ENCODE measurements at regions not wholly inside any gene's neighbourhood (a gene's known extent, or its start where the extent isn't known, plus 50 kb on each side); places are given as distances from the start of the nearest gene placed in this dataset.

- TF ChIP-seq, protein P1, sequence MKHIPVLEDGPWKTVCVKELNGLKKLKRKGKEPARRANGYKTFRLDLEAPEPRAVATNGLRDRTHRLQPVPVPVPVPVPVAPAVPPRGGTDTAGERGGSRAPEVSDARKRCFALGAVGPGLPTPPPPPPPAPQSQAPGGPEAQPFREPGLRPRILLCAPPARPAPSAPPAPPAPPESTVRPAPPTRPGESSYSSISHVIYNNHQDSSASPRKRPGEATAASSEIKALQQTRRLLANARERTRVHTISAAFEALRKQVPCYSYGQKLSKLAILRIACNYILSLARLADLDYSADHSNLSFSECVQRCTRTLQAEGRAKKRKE (CRISPR knock-in tag; IDR thresholded peaks at IDR 0.05; ENCODE audit: low read depth), result no peak
Observed at GRCh38 chr12:77648716-77649115, 182.0 kb upstream of the NAV3 start (continued).

GRCh38 chr12:77645966-77646598 is 184.6 kb upstream of the NAV3 start:
- POLR2A ChIA-PET, result no interaction called here
- DNase-seq (ENCODE audit: low read depth in 1 of 2, low spot score in 1 of 2) (no peak), FAIRE-seq (no peak), ATAC-seq (no peak)
- WGBS (ENCODE audit: missing lambda C conversion rate), result 25% methylated on average over 5 of the region's 5 CpGs
- Histone ChIP-seq H3K9me3 (no peaks in the 10 kb centered on the region), H3K27ac (no peak overlapping the region), H3K4me2 (no peak overlapping the region), H3K4me1 (no peaks in the 10 kb centered on the region), H3K4me3 (no peak overlapping the region)
- TF ChIP-seq HDAC2 (IDR thresholded peaks at IDR 0.05) (no peak), TFCP2L1 (CRISPR knock-in tag; IDR thresholded peaks at IDR 0.05) (no peak), NFE2L2 (conservative IDR thresholded peaks at IDR 0.05; ENCODE audit: low read length) (no peak), RFX5 (IDR thresholded peaks at IDR 0.05) (no peak), ZNF302 (CRISPR knock-in tag; IDR thresholded peaks at IDR 0.05) (no peak), POLR2AphosphoS2 (conservative IDR thresholded peaks at IDR 0.05; ENCODE audit: low read length) (no peak), RARB (CRISPR knock-in tag; IDR thresholded peaks at IDR 0.05) (no peak), ZSCAN20 (CRISPR knock-in tag; IDR thresholded peaks at IDR 0.05) (no peak), POLR2A (IDR thresholded peaks at IDR 0.05; ENCODE audit: low read length) (no peak), BCL3 (IDR thresholded peaks at IDR 0.05) (no peak), CHD2 (IDR thresholded peaks at IDR 0.05; ENCODE audit: low read length, partially characterized antibody) (no peak), JUNB (IDR thresholded peaks at IDR 0.05) (no peak), JUN (IDR thresholded peaks at IDR 0.05) (no peak), EP300 (IDR thresholded peaks at IDR 0.05) (no peak), TP53 (CRISPR knock-in tag; IDR thresholded peaks at IDR 0.05) (no peak), EHMT2 (IDR thresholded peaks at IDR 0.05; ENCODE audit: low read depth) (no peak), GATA3 (IDR thresholded peaks at IDR 0.05; ENCODE audit: borderline replicate concordance) (no peak)
- TF ChIP-seq, protein P2, sequence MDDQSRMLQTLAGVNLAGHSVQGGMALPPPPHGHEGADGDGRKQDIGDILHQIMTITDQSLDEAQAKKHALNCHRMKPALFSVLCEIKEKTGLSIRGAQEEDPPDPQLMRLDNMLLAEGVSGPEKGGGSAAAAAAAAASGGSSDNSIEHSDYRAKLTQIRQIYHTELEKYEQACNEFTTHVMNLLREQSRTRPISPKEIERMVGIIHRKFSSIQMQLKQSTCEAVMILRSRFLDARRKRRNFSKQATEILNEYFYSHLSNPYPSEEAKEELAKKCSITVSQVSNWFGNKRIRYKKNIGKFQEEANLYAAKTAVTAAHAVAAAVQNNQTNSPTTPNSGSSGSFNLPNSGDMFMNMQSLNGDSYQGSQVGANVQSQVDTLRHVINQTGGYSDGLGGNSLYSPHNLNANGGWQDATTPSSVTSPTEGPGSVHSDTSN (IDR thresholded peaks at IDR 0.05), result no peak
- TF ChIP-seq, protein P3, sequence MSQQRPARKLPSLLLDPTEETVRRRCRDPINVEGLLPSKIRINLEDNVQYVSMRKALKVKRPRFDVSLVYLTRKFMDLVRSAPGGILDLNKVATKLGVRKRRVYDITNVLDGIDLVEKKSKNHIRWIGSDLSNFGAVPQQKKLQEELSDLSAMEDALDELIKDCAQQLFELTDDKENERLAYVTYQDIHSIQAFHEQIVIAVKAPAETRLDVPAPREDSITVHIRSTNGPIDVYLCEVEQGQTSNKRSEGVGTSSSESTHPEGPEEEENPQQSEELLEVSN (IDR thresholded peaks at IDR 0.05; ENCODE audit: borderline replicate concordance, low read depth), result no peak
- CTCF ChIA-PET, result interaction anchor here (0.6 to 1.8 kb wide), 4 partner anchors 39 to 498 kb away, joined by 3 to 5 read pairs (median 3); no protein-coding TSS in a partner anchor

DNA sequence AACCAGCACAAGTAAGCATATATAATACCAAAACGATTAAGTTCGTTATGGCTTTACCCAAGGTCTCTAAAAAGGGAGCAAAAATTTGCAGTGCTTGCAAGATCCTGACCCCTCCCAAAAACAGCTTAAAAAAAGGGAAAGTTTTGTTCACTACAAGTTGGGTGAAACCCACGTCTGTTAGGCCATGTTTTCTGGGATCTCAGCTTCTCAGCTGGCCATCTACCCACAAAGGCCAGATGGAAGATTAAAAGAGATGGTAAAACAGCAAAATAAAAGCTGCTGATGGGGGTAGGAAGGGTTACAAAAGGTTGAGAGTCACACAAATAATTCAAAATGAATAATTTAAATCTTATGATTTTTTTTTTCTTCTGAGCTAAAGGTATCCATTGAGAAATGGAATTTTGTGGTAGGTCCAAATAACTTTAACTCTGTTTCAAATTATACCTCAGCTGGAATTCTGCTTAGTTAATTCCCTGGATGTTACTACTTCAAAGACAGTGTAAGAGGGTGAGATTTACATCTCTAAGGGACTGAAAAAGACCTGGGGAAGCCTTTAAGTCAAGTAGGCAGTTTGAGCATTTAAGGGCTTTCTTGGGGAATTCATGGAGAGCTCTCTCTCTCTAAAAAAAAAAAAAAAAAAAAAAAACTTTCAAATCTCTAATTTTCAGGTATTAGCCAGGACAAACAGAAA is 185.6 kb upstream of the NAV3 start:
- CTCF ChIA-PET, result interaction anchor here (0.6 to 1.8 kb wide), 3 partner anchors 40 to 280 kb away, joined by 3 to 5 read pairs (median 3); no protein-coding TSS in a partner anchor
- H3K4me1 ChIP-seq, result no peaks in the 10 kb centered on the region
- TF ChIP-seq CBX2 (IDR thresholded peaks at IDR 0.05; ENCODE audit: borderline replicate concordance, low read depth), result no peak
- no peak for TF ChIP-seq KDM5A (IDR thresholded peaks at IDR 0.05)
- TF ChIP-seq RCOR1 (IDR thresholded peaks at IDR 0.05; ENCODE audit: low read depth, low read length), result no peak
- TF ChIP-seq CTCF (IDR thresholded peaks at IDR 0.05), result no peak
- TF ChIP-seq HOXA7 (CRISPR knock-in tag; IDR thresholded peaks at IDR 0.05), result no peak
- TF ChIP-seq SMC3 (IDR thresholded peaks at IDR 0.05), result no peak
- no peak for DNase-seq (ENCODE audit: low read depth in 1 of 2, low spot score in 1 of 2)
- FAIRE-seq, result no peak
- no peak overlapping the region for H3K4me2 ChIP-seq
- no peak for ATAC-seq
- H3K9me3 ChIP-seq, result no peaks in the 10 kb centered on the region
- H3K27ac ChIP-seq, result no peak overlapping the region
- 22% methylated on average over 3 of the region's 3 CpGs for WGBS (ENCODE audit: missing lambda C conversion rate)
- POLR2A ChIA-PET, result no interaction called here
- H3K4me3 ChIP-seq, result no peak overlapping the region

All from A549 (cell line).